ENCODE measurements at regions not wholly inside any gene's neighbourhood (a gene's known extent, or its start where the extent isn't known, plus 50 kb on each side); places are given as distances from the start of the nearest gene placed in this dataset.

GRCh38 chr3:87333393-87333892, 57.1 kb upstream of the POU1F1 start:
- TF ChIP-seq CTCF (IDR thresholded peaks at IDR 0.05): no peak
- no peak for TF ChIP-seq POLR2A (IDR thresholded peaks at IDR 0.05)

GRCh38 chr3:87332789-87333188, 56.4 kb upstream of the POU1F1 start:
- no peak overlapping the region for H3K4me3 ChIP-seq (ENCODE audit: low read depth, poor library complexity, severe bottlenecking)
- WGBS, 2 donors: 85 to 86% methylated on average over 6 of the region's 6 CpGs
- no peak for TF ChIP-seq CTCF (IDR thresholded peaks at IDR 0.05)
- TF ChIP-seq POLR2A (IDR thresholded peaks at IDR 0.05): no peak
- intact Hi-C loops (cut with DNase I; ENCODE audit: low total_unique reads): no loop called here
- DNase-seq (ENCODE audit: low spot score in 2 of 2): no peak

More at GRCh38 chr3:87333393-87333892, 57.1 kb upstream of the POU1F1 start:
- no peak overlapping the region for H3K4me3 ChIP-seq (ENCODE audit: low read depth, poor library complexity, severe bottlenecking)
- intact Hi-C loops (cut with DNase I; ENCODE audit: low total_unique reads): no loop called here
- DNase-seq (ENCODE audit: low spot score in 2 of 2): no peak
- 50 to 72% methylated on average over 5 of the region's 5 CpGs for WGBS, 2 donors

- intact Hi-C loops (cut with DNase I; ENCODE audit: low total_unique reads): no loop called here
- TF ChIP-seq CTCF (IDR thresholded peaks at IDR 0.05) (no peak), POLR2A (IDR thresholded peaks at IDR 0.05) (no peak)
- 0 to 35% methylated on average over 1 of the region's 1 CpG for WGBS, 2 donors
- H3K4me3 ChIP-seq (ENCODE audit: low read depth, poor library complexity, severe bottlenecking): no peak overlapping the region
- no peak for DNase-seq (ENCODE audit: low spot score in 2 of 2)
These were observed 52.7 kb upstream of the POU1F1 start for GRCh38 chr3:87329065-87329464.

Data from lower leg skin (tissue), 4 donors.